HPDE6-E6E7 (cell line): ENCODE measurements at regions not wholly inside any gene's neighbourhood (a gene's known extent, or its start where the extent isn't known, plus 50 kb on each side); places are given as distances from the start of the nearest gene placed in this dataset.

Source experiments
- DNase-seq: peaks from one replicate; pipeline ENCODE4 v3.0.0; 2011; ENCODE audit warnings: missing footprints; ENCODE audit errors: extremely low spot score

GRCh38 chr13:104014803-104015645, 948.8 kb upstream of the SLC10A2 start:
- no peak for DNase-seq

DNA sequence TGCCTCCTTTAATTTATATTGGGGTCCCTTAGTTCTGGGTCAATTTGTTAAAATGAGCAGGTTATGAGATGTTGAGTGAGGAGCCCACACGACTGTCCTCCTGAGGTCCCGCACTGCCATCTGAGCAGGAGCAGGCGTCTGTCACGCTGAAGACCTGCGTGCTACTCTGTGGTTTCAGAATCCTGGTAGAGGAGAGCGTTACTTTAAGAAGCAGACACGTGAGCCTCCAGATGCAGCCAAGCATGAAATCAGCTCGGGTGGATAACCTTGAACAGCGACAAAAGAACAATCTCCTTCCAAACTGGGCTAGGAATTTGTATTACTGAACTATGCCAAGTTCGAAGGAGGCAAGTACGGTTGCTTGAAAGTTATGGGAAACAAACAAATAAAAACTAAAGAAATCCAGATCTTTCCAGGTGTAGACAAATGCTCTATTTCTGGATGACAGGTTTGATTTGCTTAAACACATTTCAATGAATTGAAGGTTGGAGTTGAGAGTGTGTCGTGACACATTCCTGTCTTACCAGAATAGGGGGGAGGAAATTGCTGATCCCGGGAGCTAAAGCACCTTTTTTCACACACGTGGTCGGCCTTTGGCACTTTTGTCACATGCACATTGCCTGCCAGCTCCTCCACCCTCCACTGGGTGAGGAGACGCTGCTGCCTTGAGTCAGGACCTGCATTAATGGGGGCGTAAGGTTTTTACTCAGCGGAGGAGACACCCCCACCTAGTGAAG, 945.5 kb upstream of the SLC10A2 start:
- no peak for DNase-seq

DNA sequence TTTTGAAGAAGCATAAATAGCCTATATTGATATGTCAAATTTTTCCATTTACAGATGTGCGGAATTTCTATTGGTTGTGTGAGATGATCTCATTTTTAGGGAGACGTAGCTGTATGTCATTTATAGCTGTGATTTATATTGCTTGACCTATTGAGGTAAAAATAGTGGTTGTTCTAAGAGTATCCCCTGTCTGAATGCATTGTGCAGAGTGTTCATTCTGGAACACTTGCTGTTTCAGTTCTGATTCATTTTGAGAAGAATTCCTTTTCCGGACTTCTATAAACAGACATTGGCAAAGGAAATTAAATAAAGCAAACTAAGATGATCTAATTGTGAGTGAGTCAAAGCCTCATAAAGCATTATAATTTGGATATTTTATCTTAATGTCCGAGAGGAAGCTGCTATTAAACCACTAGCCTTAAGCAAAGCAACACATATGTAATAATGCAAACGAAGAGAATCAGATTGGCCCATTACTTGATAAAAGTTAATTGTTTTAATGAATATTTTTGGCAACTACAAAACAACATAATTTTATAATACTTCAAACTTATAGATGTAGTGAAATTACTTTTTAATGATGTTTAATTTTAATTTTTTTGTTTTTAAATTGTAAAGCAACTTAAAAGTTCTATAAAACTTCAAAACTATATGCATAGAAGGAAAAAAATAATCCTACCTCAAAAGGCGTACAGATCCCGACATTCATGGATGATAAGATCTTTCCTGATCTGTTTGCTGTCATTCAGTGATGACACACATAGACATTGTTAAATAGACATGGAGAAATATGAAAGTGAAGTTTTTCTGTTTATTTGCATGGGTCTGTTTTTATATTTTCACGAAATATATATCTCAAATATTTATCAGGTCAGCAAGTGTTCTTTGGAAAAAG, 942.6 kb upstream of the SLC10A2 start:
- no peak for DNase-seq

- DNase-seq: no peak
These were observed 941.9 kb upstream of the SLC10A2 start for GRCh38 chr13:104008075-104008474.

DNA sequence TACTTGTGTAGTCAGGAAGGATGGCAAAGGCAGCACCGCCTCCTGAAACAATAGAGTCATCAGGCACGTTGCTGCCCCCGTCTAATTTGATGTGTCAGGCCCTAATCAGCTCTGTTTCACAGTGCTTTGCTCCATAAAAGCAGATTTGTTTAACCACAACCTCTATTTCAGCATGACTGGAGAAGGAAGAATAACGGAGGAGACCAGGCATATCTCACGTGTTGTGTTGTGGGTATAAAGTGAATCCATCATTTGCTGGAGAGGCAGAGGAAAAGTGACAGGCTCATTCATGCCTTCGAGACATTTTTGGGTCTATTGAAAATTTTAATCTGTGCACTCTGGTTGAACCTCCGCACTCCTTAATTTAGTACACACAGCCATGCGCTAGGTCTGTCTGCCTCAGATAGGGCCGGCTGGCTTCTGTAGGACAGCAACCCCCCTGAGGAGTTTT, 940.4 kb upstream of the SLC10A2 start:
- DNase-seq: no peak

GRCh38 chr13:104004572-104004971, 938.4 kb upstream of the SLC10A2 start:
- DNase-seq: no peak

GRCh38 chr13:104002216-104002615, 936.0 kb upstream of the SLC10A2 start:
- DNase-seq: no peak

GRCh38 chr13:104001766-104002165, 935.5 kb upstream of the SLC10A2 start:
- no peak for DNase-seq

- DNase-seq: no peak
These were observed 930.5 kb upstream of the SLC10A2 start for GRCh38 chr13:103996733-103997132.

- no peak for DNase-seq
These were observed 917.7 kb upstream of the SLC10A2 start for GRCh38 chr13:103983948-103984347.

- no peak for DNase-seq
These were observed 910.2 kb upstream of the SLC10A2 start for GRCh38 chr13:103976371-103976770.

DNA sequence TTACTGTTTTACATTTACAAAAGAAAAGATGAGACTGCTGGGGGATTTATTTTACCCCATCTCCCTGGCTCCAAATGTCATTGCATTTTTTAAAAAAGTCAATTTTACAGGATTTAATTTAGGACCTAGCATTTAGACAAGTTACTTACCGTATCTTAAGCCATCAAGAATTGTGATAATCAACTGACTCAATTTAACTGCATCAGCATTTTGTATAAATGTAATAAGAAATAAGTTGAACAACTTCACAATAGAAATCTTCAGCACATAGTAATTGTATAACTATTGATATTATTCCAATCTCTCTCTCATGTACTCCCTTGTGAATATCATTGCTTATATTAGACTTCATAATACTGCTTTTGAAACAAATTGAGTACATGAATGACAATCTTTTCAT, 907.5 kb upstream of the SLC10A2 start:
- DNase-seq: no peak

DNA sequence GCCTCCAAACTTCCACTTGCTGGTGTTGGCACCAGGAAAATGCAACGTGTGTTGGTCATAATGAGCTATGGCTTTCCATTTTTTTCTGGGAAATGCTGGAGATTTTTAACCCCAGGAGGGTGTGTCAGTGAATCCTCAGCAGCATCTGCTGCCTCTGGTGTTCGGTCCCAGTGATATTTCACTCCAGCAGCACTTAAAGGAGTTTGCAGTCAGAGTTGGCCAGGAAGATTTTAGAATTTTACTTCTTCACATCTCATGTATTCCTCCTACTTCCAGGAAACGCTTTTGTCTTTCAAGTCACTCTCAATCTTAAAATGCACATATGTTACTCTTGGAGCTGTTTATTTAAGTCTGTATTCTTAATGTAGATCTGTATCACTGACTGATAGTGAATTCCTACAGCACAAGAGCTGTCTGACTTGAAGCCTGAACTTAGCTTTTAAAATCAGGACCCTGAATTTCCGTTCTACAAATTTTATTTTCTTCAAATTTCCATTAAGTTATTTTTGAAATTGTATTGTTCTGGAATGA, 903.4 kb upstream of the SLC10A2 start:
- DNase-seq: no peak

GRCh38 chr13:103965506-103966243, 899.5 kb upstream of the SLC10A2 start:
- no peak for DNase-seq

DNA sequence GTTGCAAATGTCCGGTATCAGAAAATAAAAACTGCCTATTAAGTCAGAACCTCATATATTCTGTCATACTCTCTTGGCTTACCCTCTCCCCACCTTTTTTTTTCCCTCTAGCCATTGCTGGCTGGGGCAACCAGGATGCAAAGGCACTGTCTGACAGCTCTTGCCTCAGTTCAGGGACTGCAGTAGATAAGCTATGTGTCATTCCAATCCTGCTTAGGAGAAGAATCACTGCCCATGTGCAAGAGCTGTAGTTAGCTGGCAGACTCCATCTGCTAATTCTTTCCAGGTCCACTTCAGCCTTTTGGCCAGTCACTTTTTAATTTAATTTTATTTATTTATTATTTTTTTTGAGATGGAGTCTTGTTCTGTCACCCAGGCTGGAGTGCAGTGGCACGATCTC, 895.6 kb upstream of the SLC10A2 start:
- DNase-seq: no peak

GRCh38 chr13:103961129-103961528, 894.9 kb upstream of the SLC10A2 start:
- DNase-seq: no peak

- DNase-seq: no peak
These were observed 893.8 kb upstream of the SLC10A2 start for GRCh38 chr13:103960001-103960400.

- no peak for DNase-seq
These were observed 892.5 kb upstream of the SLC10A2 start for GRCh38 chr13:103958691-103959090.

DNA sequence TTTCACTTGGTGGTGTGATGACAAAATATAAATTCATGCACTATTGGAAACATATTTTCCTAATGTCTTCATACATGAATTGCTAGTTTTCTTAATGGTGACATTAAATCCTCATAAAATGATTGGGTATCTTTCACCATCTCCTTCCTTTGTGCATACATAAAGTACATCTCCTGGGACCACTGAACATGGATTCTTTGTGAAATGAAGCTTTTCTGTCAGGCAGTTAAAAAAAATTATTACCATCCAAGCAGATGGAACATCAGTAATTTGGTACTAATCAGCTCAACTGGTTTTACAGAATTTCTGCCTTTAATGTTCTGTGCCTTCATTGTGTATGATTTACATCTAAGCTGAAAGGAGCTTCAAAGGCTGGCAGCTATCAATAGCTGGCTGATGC, 891.7 kb upstream of the SLC10A2 start:
- no peak for DNase-seq

- no peak for DNase-seq
These were observed 887.6 kb upstream of the SLC10A2 start for GRCh38 chr13:103953859-103954258.

DNA sequence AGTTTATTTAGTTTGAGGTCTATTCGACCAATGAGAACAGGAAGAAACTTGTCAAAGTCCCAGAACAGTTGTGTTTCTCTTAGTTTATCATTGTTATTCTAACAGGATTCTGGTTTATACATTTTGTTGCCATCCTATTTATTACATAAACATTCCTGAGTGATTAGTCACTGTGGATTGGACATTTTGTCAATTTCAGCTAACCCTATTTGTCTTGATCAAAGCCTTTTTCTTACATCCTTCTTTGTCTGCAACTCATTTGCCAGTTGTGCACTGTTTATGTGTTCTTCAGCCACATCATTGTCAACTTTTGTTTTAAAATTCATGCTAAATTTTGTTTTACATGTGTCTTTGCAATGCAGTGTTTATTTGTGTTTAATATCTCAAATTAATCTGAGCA, 886.0 kb upstream of the SLC10A2 start:
- DNase-seq: no peak
